NCI-H748 (cell line): ENCODE measurements at regions not wholly inside any gene's neighbourhood (a gene's known extent, or its start where the extent isn't known, plus 50 kb on each side); places are given as distances from the start of the nearest gene placed in this dataset.

ENCODE experiments used
- DNase-seq: peaks from one replicate; lab custom pipeline; 2025; ENCODE audit not compliant: unreplicated experiment; lab: John Stamatoyannopoulos, UW

- DNase-seq = peak; percentile 60
Measured at GRCh38 chr6:14721103-14721758, 524.6 kb upstream of the JARID2 start.

- peak; percentile 37 for DNase-seq
Measured at GRCh38 chr6:14722001-14722562, 523.8 kb upstream of the JARID2 start.

DNA sequence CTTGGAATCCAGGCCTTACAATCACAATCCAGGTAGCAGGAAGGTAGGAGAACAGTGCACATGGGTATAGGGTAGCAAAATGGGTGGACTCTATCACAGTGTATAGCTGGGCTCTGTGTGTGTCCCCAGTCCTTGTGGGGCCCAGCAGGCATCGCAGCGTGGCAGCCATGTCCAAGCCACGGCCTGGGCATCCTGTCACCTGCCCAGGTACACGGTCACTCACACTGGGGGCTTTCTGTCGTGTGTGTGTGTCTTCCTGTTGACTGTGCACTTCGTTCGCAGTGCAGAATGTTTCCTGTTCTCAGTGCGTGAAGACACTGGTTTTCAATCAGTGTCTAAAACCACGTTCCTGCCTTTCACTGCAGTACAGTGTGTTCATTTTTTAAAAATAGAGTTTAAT lies 523.2 kb upstream of the JARID2 start:
- DNase-seq = no peak

DNA sequence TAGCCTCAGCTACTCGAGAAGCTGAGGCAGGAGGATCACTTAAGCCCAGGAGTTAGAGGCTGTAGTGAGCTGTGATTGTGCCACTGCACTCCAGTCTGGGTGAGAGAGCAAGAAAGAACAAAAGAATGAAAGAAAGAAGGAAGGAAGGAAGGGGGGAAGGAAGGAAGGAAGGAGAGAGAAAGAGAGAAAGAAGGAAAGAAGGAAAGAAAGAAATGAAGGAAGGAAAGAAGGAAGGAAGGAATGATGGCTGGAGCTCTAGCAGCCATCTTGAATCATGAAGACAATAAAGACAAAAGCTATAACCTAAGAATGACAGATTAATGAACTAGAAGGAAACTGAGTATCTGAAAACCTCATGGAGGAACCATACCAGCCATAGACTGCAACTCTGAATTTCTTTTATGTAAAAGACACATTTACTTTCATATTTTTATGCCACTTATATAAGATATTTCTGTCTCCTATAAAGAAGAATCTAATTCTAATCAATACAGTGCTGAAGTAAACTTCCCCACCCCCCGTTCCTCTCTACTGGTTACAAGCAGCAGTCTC lies 522.3 kb upstream of the JARID2 start:
- DNase-seq = no peak

- DNase-seq = no peak
Measured at GRCh38 chr6:14724549-14724948, 521.3 kb upstream of the JARID2 start.

- DNase-seq = no peak
Measured at GRCh38 chr6:14726816-14727493, 518.9 kb upstream of the JARID2 start.

GRCh38 chr6:14727494-14728395 lies 518.1 kb upstream of the JARID2 start:
- no peak for DNase-seq

- DNase-seq = peak; percentile 82
Measured at GRCh38 chr6:14728396-14729024, 517.4 kb upstream of the JARID2 start.

DNA sequence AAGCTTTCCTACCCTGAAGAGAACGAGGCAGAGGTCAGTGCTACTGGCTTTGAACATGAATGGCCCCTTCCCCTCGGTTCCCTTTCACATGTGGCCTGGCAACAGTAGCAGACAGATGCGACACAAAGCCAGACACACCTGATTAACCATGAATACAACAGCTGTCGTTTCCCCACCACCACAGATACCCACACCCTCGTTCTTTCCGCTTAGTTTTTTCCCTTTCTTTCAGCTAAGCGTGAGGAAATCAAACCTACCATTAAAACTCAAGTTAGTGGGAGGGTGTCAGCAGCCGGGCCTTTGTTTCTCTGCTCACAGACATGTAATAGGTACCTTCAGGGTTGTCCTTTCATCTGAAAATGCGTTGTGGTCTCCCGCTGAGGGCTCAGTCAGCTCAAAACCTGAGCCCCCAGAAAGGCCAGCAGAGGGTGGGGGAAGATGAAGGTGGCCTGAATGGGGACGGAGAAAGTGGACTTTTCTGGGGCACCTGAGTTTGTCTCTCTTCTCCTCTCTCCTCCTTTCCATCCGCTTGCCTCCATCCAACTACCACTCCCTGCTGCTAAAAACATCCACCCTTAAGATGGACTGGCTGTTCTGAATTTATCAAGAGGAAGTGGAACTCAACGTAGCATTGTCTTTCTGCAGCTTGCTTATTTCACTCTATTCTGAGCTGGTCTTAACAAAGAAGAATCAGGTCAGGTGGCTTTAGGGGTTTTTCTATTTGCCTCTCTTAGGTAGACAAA lies 516.6 kb upstream of the JARID2 start:
- peak; percentile 100 for DNase-seq

- DNase-seq = no peak
Measured at GRCh38 chr6:14730654-14731053, 515.2 kb upstream of the JARID2 start.

- no peak for DNase-seq
Measured at GRCh38 chr6:14731611-14732010, 514.3 kb upstream of the JARID2 start.

- no peak for DNase-seq
Measured at GRCh38 chr6:14732226-14732843, 513.5 kb upstream of the JARID2 start.

- no peak for DNase-seq
Measured at GRCh38 chr6:14732844-14733757, 512.8 kb upstream of the JARID2 start.

DNA sequence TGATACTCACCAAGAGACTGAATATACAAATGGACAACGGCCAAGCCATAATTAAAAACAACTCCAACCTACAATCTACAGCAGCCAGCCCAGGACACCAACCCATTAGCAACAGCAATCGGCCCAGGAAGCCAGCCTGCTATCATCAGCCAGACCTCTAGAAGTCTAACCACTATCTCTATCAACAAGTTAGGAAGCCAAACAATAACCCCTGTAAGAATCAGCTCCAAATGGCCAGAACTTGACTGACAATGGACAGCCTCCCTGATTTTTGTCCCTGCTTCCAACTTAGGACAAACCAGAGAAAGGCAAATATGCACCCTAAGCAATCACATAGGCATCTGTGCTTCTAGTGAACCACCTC lies 511.8 kb upstream of the JARID2 start:
- no peak for DNase-seq

GRCh38 chr6:14734416-14735340 lies 511.2 kb upstream of the JARID2 start:
- DNase-seq = no peak

DNA sequence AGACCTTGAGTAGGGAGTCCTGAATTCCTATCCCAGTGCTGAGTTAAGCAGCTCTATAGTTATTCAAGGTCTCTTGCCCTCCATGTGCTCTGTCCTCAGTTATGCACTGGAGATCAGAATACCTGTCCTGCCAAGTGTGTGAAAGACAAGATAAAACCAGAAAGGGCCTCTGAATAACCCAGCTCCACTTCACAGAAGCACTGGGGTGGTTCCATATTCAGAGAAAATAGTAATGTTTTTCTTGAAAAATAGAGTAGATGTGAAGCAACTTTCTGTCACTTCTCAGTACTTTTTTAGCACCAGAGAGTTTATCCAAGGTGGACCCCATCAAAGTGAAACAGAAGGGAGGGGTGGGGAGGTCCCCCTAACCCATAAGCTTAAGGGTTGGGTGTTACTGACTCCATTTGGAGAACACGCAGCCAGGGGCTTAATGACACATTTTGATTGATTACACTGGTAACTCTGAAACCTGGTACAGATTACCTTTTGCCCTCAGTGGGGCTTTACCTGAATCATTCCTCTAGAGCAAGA lies 509.8 kb upstream of the JARID2 start:
- no peak for DNase-seq

DNA sequence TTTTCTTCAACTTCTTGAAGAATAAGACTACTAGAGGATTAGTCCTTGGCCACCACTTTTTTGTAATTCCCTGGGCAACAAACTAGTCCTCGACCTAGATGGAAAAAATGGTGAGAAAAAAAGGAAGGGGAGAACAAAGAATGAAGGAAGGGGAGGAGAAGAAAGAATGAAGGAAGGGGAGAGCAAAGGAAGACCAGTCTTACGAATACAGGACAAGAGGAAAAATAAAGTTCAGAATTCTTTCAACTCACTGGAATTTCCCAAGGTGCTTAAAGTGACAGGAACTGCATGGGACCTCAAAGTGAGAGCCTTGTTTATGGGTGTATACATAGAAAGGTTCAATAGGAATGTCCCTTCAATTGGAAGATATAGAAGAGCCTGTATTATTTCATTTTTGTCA lies 509.3 kb upstream of the JARID2 start:
- no peak for DNase-seq
